GM04503 (cell line): ENCODE measurements at regions not wholly inside any gene's neighbourhood (a gene's known extent, or its start where the extent isn't known, plus 50 kb on each side); places are given as distances from the start of the nearest gene placed in this dataset.

ENCODE experiments used
- DNase-seq: peaks from one replicate; pipeline ENCODE4 v3.0.0-alpha.2; 2012; ENCODE audit warnings: low read depth

DNA sequence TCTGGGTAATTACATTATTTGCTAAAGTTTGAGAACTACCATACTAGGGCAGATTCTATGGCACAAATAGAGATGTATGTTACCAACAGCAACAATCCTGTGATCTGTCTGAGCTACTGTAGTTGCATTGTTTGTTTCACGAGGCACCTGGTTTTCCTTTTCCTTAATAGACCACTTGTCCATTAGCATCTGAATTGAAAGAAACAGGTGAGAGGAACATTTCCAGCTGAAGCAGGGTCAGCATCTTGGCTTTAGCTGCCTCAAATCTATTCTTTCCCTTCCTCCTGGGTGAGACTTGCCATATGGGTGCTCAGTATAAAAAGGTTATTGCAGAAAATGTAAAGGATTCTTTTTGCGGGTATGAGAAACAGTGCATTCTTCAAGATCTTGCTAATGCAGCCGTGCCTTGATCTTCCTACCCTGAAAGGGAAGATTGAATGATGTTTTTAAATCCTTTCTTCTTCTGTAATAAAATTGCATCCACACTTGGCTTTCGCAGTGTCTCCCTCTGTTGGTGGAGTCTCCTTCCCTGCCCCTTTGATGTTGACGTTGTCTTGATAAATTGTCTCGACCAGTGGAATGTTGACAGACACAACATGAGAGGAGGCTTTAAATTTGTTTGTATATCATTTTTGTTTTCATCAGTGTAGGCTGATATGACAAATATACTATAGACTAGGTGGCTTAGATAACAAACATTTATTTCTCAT, 118.0 kb upstream of the BRINP1 start:
- DNase-seq, result no peak

DNA sequence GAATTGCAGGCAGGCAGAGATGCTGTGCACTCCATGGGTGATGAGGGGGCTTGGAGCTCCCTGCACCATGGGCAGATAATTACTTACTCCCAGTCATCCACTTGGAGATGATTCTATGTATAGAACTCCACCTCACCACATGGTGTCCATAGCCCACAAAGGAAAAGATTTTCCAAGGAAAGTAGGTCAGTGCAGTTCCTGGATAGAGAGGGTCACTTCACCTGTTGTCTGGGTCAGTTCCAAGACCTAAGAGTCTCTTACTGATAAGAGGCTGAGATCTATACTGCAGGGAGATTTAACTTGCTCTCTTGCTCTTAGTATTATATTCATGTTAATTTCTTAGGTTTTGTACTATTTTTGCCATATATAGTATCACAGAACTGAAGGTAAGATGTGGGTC, 113.9 kb upstream of the BRINP1 start:
- DNase-seq, result no peak

DNA sequence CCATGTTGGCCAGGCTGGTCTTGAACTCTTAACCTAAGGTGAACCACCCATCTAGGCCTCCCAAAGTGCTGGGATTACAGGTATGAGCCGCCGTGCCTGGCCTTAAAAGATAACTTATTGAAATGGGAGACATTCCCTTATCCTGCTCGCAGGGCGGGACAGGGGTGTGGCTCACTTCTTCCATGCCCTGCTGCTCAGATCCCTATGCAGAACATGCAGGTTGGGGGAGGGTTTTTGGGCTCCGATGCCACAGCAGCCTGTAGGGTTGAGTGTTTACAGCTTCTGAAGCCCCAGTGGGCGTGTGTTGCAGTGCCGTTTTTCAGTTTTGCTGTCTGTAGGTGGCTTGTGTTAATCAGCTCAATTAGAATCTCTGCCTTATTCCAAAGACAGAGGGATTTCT, 108.0 kb upstream of the BRINP1 start:
- no peak for DNase-seq

DNA sequence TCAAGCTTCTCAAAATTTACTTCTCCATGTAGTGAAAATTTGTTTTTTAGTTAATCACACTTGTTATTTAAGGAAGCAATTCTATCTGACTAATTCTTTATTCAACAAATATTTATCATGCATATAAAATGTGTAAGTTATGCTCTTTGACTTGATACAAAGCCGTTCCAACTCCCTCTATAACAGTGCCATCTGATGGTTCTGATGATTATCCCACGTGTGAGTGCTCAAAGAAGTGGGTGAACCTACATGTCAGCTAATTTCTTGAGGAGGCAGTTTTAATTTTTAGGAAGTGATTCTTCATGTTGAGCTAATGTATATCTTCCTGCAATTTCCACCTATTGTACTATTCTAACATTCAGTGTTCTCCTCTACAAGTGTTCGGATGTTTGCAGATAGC, 88.8 kb upstream of the BRINP1 start:
- no peak for DNase-seq

DNA sequence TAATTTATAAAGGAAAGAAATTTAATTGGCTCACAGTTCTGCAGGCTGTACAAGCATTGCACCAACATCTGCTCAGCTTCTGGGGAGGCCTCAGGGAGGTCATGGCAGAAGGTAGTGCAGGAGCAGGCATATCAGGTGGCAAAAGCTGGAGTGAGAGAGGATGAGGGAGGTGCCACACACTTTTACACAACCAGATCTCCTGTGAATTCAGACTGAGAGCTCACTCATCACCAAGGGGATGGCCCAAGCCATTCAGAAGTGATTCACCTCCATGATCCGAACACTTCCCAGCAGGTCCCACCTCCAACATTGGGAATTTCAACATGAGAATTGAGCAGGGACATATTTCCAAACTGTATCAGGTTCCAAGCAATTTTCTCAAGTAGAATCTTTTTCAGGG, 84.7 kb upstream of the BRINP1 start:
- no peak for DNase-seq

DNA sequence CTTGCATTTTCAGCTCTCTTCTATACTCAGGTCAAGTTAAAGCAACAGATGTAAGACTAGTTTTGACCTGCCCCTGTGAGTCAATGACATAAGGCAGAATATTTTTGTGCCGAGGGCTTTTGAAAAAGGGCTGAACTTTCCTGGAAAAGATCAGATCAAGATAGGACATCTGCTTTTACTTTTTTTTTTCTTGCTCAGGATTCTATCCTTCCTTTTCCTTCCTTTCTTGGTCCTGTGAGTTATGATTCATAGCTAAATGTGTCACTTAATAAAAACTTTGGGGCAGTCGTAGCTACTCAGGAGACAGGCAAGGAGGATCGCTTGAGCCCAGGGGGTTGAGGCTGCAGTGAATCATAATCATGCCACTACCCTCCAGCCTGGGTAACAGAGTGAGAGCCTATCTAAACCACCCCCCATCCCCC, 84.3 kb upstream of the BRINP1 start:
- no peak for DNase-seq

DNA sequence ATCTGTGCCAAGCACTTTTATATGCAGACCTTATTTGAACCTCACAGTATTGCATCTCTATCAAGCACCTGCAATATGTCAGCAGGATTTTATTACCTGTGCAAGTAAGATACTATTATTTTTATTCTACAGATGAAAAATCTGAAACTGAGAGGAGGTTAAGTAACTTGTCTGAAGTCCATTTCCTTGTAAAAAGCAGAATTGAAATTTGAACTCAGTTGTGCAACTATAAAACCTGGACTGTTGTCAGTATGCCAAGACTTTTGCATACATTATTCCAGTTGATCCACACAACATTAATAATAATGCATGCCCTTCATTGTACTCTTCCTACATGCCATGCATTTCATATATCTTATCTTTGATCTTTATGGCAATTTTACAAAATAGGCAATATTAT, 82.2 kb upstream of the BRINP1 start:
- DNase-seq, result no peak

DNA sequence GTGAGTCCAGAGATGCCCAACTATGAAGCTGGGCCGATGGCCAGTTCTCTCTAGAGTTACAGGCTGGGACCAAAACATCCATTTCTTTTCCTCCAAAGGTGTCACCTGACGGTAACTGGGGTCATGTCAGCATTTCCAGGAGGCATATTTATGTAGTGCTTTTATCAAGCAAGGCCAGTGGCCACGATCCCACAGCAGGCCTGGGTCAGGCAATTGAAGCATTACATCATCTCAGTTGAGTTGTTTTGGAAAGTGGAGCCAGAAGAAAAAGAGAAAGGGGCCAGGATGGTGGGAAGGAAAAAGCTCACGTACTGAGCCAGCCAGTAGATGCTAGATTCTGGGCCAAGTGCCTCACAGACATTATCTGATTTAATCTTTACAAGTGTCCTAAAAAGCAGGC, 73.9 kb upstream of the BRINP1 start:
- no peak for DNase-seq

DNA sequence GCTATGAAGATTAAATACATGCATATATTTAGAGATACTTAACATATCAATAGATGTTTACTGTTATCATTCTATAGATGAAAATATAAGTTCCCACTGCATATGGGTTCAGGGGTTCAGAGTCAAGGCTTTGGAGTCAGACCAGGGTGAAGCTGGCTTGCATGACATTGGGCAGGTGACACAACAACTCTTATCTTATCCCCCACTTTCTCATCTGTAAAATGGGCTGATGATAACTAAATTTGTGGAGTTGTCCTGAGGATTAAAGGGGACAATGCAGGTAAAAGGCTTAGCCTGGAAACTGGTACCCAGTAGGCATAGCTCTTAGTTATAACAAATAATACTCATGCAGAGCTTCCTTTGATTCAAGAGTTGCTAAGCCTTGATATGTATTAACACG, 72.6 kb upstream of the BRINP1 start:
- no peak for DNase-seq

DNA sequence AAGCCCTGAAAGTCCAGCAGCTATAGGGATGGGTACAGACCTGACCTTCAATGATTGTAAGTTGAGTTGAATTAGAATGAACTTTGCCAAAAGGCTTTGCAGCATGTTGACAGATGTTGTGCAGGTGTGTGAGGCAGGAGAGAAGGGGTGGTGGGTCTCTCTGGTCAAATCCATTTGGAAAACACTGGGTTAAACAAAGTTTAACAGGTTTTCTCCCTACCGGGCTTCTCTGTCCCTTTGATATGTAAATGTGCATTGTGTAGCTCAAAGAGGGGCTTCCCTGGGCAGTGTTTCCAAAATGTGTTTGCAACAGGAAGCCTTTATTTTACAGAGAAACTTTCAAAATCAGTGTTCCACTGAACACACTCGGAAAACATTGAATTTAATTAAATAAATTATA, 72.1 kb upstream of the BRINP1 start:
- DNase-seq, result no peak

DNA sequence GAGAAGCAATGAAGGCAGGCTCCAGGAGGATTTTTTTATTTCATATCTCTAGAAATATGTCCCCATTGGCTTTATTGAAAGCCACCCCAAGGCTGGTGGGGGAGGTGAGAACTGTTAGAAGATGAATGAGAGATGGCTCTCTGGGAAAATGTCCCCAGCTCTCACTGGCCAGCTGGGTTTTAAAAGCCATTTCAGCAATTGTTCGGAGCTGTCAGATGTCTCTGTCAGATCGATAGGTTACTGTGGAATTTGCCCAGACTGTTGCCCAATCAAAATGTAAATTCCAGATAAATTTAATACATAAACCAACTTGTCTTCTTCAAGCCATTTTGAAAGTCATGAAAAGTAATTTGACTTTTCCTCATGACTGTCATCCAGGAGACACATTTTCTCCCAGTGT, 67.0 kb upstream of the BRINP1 start:
- no peak for DNase-seq

DNA sequence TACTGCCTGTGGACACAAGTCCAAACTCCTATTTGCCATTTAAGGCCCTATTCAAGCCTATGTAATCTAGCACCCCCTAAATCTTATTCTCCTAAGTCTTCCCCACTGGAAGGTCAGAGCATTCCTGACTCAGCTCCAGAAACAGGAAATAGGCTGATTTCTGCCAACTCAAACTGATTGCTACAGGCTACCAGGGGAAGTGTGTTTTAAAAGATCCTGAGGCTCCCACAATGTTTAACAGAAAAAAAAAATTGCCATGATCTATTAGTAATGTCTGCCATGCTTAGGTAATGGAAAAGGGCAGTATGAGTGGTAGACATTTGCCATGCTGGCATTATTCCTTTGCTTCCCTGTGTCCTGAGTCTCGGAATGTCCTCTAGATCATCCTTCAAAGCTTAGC, 65.8 kb upstream of the BRINP1 start:
- no peak for DNase-seq

DNA sequence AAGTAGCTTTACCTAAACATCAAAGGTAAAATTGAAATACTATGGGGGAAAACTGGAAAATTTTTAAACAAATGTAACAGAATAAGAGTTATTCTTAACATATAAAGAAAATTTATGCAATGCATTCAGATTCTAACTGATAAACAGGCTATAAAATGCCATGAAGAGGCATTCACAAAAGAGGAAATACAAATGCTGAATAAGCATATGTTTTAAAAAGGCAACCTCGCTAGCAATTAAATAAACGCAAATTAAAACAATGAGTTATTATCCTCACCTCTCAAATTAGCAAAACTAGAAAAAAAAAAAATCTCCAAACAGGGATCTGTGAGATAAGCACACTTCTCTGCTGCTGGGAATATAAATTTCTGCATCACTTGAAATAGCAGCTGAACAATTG, 63.2 kb upstream of the BRINP1 start:
- no peak for DNase-seq

DNA sequence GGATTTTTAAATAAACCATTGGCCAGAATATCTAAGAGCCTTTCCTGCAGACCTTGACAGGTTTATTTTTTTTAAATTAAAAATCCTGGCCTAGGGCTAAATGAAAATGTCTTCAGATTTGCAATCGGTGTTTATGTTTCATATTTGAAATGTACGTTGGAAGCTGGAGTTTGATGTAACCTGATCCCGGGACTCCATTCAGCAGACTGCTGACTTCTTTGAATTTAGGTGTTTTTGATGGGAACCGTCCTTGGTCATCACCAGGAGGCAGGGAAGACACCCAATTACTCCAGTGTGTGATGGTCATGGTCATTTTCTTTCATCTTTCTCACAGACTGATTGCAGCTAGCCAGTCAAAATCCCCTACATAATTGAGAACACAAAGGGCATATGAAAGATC, 60.1 kb upstream of the BRINP1 start:
- DNase-seq, result no peak

DNA sequence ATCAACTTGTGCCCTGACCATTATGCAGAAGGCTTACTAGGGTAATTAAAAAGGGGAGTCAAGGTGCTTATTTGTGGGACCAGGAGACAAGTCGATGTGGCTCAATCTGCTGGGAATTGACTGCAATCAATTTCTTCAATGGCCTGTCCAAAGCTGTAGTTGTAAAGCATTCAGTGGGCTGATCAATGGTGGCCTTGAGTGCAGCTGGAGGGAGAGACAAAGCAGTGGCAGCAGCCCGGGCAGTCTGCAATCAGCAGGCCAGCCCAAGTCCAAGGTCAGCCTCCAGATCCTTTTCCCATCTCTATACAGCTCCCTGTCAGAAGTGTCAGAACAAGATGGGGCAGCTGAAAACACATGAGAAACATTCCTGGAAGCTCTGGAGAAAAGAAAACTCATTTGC, 51.0 kb upstream of the BRINP1 start:
- DNase-seq, result no peak
